SU-DHL-6 (cell line): ENCODE measurements at regions not wholly inside any gene's neighbourhood (a gene's known extent, or its start where the extent isn't known, plus 50 kb on each side); places are given as distances from the start of the nearest gene placed in this dataset.

Source experiments
- CTCF ChIP-seq: fragments of 200-600 bp; sonication (generic); IDR thresholded peaks from one replicate; pipeline ENCODE4 v1.5.1; 2017; ENCODE audit warnings: antibody characterized with exemption, mild to moderate bottlenecking, low read length, moderate library complexity; ENCODE audit not compliant: insufficient read depth, poor library complexity, severe bottlenecking
- EZH2phosphoT487 ChIP-seq: fragments of 200-600 bp; sonication (generic), shearing (Covaris generic); conservative IDR thresholded peaks from 2 replicates; pipeline ENCODE4 v1.6.1; 2018; ENCODE audit warnings: mild to moderate bottlenecking, antibody characterized with exemption, low read length, moderate library complexity, mixed read lengths

GRCh38 chr9:93830012-93830596 is 125.1 kb downstream of the BARX1 start:
- TF ChIP-seq CTCF (no peak), EZH2phosphoT487 (no peak)
